K562 (cell line): ENCODE measurements at regions not wholly inside any gene's neighbourhood (a gene's known extent, or its start where the extent isn't known, plus 50 kb on each side); places are given as distances from the start of the nearest gene placed in this dataset.

ENCODE experiments used
- ATAC-seq: fragments of 200-7000 bp; cut with Tn5 transposase; 3 replicates; pipeline ENCODE4 v1.9.1; 2020; ENCODE audit warnings: moderate library complexity
- BruUV-seq: library from RNA; stranded (reverse); fragments of 400-500 nt; replicated peaks from 2 replicates; lab custom pipeline; 2021; lab: Mats Ljungman, UMichigan
- CTCF ChIA-PET: fragments of 300-600 bp; formaldehyde crosslinking; extraction: SDS; loops from one replicate; lab custom pipeline; 2021; ENCODE audit warnings: low intra/inter-chr PET ratio; lab: Yijun Ruan, JAX
- POLR2A ChIA-PET: fragments of 300-600, 350-650 bp; sonication (Branson Sonifier 250); formaldehyde crosslinking; extraction: SDS; loops from one replicate; lab custom pipeline; 2021; ENCODE audit warnings: antibody characterized with exemption, inconsistent platforms; lab: Yijun Ruan, JAX
- DNase-seq, 4 experiments: peaks; one replicate each; pipeline versions ENCODE4 v3.0.0 to v3.0.0-alpha.2; 2011 to 2018; ENCODE audit warnings: low spot score in 3 of 4, mixed read lengths in 3 of 4; ENCODE audit errors: extremely low read depth in 1 of 4
- FAIRE-seq: peaks from 2 replicates; lab custom pipeline; 2011; peaks lifted over from hg19 to GRCh38; lab: Jason Lieb, UNC
- H2AFZ ChIP-seq: 2 replicates; pipeline ENCODE4 v1.6.0; 2011; ENCODE audit warnings: low read depth, low read length, control low read depth, inconsistent platforms
- H3K27ac ChIP-seq: fragments of 200-600 bp; 3 replicates; pipeline ENCODE4 v1.8.0; 2011; ENCODE audit warnings: low read depth, mild to moderate bottlenecking, control low read depth, inconsistent platforms, low read length, moderate library complexity, mixed read lengths; ENCODE audit errors: extremely low read depth
- H3K27me3 ChIP-seq, 2 experiments: fragments of 300-600 bp in 1 of 2; 2 replicates in 1 of 2; 3 replicates in 1 of 2; pipeline versions ENCODE4 v1.6.0 to v1.8.0; 2011; ENCODE audit warnings: inconsistent platforms in 2 of 2, low read length in 2 of 2, mild to moderate bottlenecking in 1 of 2, mixed read lengths in 1 of 2, moderate library complexity in 1 of 2; ENCODE audit not compliant: control insufficient read depth in 2 of 2, insufficient read depth in 2 of 2
- H3K36me3 ChIP-seq: fragments of 300-600 bp; 3 replicates; pipeline ENCODE4 v1.8.0; 2011; ENCODE audit warnings: mild to moderate bottlenecking, low read length, inconsistent platforms; ENCODE audit not compliant: control insufficient read depth, insufficient read depth
- H3K4me1 ChIP-seq, 2 experiments: fragments of 200-600 bp in 1 of 2; replicated peaks in 1 of 2; 2 replicates in 1 of 2; 3 replicates in 1 of 2; pipeline versions ENCODE4 v1.5.1 to v1.8.0; 2011; ENCODE audit warnings: inconsistent platforms in 2 of 2, low read length in 2 of 2, mild to moderate bottlenecking in 1 of 2, mixed read lengths in 1 of 2, moderate library complexity in 1 of 2; ENCODE audit not compliant: control insufficient read depth in 2 of 2, insufficient read depth in 2 of 2
- H3K4me2 ChIP-seq: 2 replicates; pipeline ENCODE4 v1.6.1; 2011; ENCODE audit warnings: low read length, control low read depth, inconsistent platforms, mixed read lengths; ENCODE audit not compliant: insufficient read depth
- H3K4me3 ChIP-seq: fragments of 200-600 bp; sonication (generic), shearing (Covaris generic); 2 replicates; pipeline ENCODE4 v1.5.1; 2016; ENCODE audit warnings: control low read depth, inconsistent platforms
- H3K79me2 ChIP-seq: fragments of 200-600 bp; 3 replicates; pipeline ENCODE4 v1.8.0; 2011; ENCODE audit warnings: low read length, inconsistent platforms; ENCODE audit not compliant: control insufficient read depth, insufficient read depth
- H3K9ac ChIP-seq, 2 experiments: 2 replicates each; pipeline versions ENCODE4 v1.6.0 to v1.6.1; 2011; ENCODE audit warnings: low read depth in 2 of 2, low read length in 2 of 2, control low read depth in 1 of 2, inconsistent platforms in 1 of 2, mild to moderate bottlenecking in 1 of 2, mixed read lengths in 1 of 2; ENCODE audit not compliant: insufficient read depth in 1 of 2
- H3K9me1 ChIP-seq: one replicate; pipeline ENCODE4 v1.6.0; 2011; ENCODE audit warnings: inconsistent platforms, mild to moderate bottlenecking, low read length, moderate library complexity; ENCODE audit not compliant: control insufficient read depth, insufficient read depth
- H3K9me3 ChIP-seq: replicated peaks from 2 replicates; pipeline ENCODE4 v1.5.1; 2011; ENCODE audit warnings: low read depth, low read length, inconsistent platforms; ENCODE audit not compliant: control insufficient read depth, insufficient read depth
- H4K20me1 ChIP-seq: replicated peaks from 2 replicates; pipeline ENCODE4 v1.6.1; 2011; ENCODE audit warnings: low read length, inconsistent platforms, mixed read lengths; ENCODE audit not compliant: control insufficient read depth, insufficient read depth
- BHLHE40 ChIP-seq: IDR thresholded peaks from 2 replicates; pipeline ENCODE4 v1.6.1; 2011; ENCODE audit warnings: low read length, improper control_type of control experiment
- ETV6 ChIP-seq, 3 experiments: fragments of 150-350 bp in 1 of 3; sonication (generic) in 1 of 3; formaldehyde crosslinking in 1 of 3; IDR thresholded peaks; 2 replicates each; pipeline versions ENCODE4 v1.6.1 to v1.8.0; 2014 to 2022; ENCODE audit warnings: borderline replicate concordance in 2 of 3, low read depth in 2 of 3, antibody characterized with exemption in 1 of 3, low read length in 1 of 3, mild to moderate bottlenecking in 1 of 3, missing genetic modification reagents in 1 of 3
- JUND ChIP-seq, 2 experiments: IDR thresholded peaks; 2 replicates in 1 of 2; 3 replicates in 1 of 2; pipeline ENCODE4 v1.6.1; 2011; ENCODE audit warnings: borderline replicate concordance in 2 of 2, low read depth in 2 of 2, low read length in 2 of 2, improper control_type of control experiment in 1 of 2, missing biosample characterization in 1 of 2, missing genetic modification characterization in 1 of 2, missing genetic modification reagents in 1 of 2
- NR2C1 ChIP-seq, 2 experiments: fragments of 450-650 bp; IDR thresholded peaks; 2 replicates each; pipeline ENCODE4 v1.6.1; 2017; ENCODE audit warnings: mild to moderate bottlenecking in 2 of 2, antibody characterized with exemption in 1 of 2, inconsistent platforms in 1 of 2, missing compliant biosample characterization in 1 of 2, missing genetic modification characterization in 1 of 2
- NR3C1 ChIP-seq: sonication (generic); formaldehyde crosslinking; IDR thresholded peaks from 2 replicates; pipeline ENCODE4 v1.8.1; 2022; ENCODE audit warnings: missing genetic modification reagents
- SIN3B ChIP-seq: fragments of 450-650 bp; IDR thresholded peaks from 2 replicates; pipeline ENCODE4 v1.6.1; 2017; ENCODE audit warnings: low read depth, mild to moderate bottlenecking, moderate library complexity
- TEAD1 ChIP-seq, 2 experiments: fragments of 450-650 bp in 1 of 2; sonication (generic) in 1 of 2; formaldehyde crosslinking; IDR thresholded peaks; 2 replicates each; pipeline versions ENCODE4 v1.4.0 to v1.8.0; 2020 to 2022; ENCODE audit warnings: mild to moderate bottlenecking in 2 of 2, missing genetic modification reagents in 1 of 2
- TEAD2 ChIP-seq: fragments of 450-650 bp; IDR thresholded peaks from 2 replicates; pipeline ENCODE4 v1.6.1; 2016; ENCODE audit warnings: missing genetic modification characterization, control low read depth, missing compliant biosample characterization
- ZBTB5 ChIP-seq: fragments of 450-650 bp; IDR thresholded peaks from 2 replicates; pipeline ENCODE4 v1.6.1; 2017; ENCODE audit warnings: antibody characterized with exemption
- ZBTB8A ChIP-seq: fragments of 450-650 bp; IDR thresholded peaks from 2 replicates; pipeline ENCODE4 v1.6.1; 2018; ENCODE audit warnings: mild to moderate bottlenecking, moderate library complexity; ENCODE audit not compliant: partially characterized antibody
- ZC3H4 ChIP-seq: sonication (generic); formaldehyde crosslinking; IDR thresholded peaks from 2 replicates; pipeline ENCODE4 v1.9.0; 2021; ENCODE audit warnings: missing genetic modification reagents, borderline replicate concordance
- ZNF77 ChIP-seq: fragments of 250-450 bp; sonication (Bioruptor Pico); IDR thresholded peaks from 2 replicates; pipeline ENCODE4 v1.5.0; 2020
- WGBS: fragments of 100-300 bp; shearing (Covaris generic); methylation state at CpG from one replicate; pipeline ENCODE4 v1.1.6; 2016; ENCODE audit warnings: low coverage, mixed read lengths; ENCODE audit not compliant: insufficient coverage; ENCODE audit errors: missing lambda C conversion rate; 5-methylcytosine and 5-hydroxymethylcytosine counted together
- in situ Hi-C: fragments of 300-500 bp; cut with MboI; formaldehyde crosslinking; loops from 4 replicates; pipeline ENCODE4 v1.15.0; 2018; ENCODE audit warnings: inconsistent platforms, mixed read lengths
- intact Hi-C: fragments of 100-400 bp; cut with micrococcal nuclease; formaldehyde crosslinking; loops from 2 replicates; pipeline ENCODE4 v1.14.2; 2022
- TF ChIP-seq, protein P1 (sequence below): fragments of 250-450 bp; sonication (Bioruptor Pico); IDR thresholded peaks from 2 replicates; pipeline ENCODE4 v1.4.0; 2020; ENCODE audit warnings: mild to moderate bottlenecking, moderate library complexity

GRCh38 chr13:74084375-74084935 lies 49.7 kb downstream of the KLF12 start:
- no peak for DNase-seq
- Histone ChIP-seq H3K36me3 (no peaks in the 10 kb centered on the region), H3K27ac (no peak overlapping the region), H3K4me1 (no peaks in the 10 kb centered on the region), H2AFZ (no peak overlapping the region), H3K4me3 (no peak overlapping the region), H3K9ac (no peak overlapping the region), H3K4me2 (no peak overlapping the region), H4K20me1 (no peaks in the 10 kb centered on the region), H3K9me3 (no peaks in the 10 kb centered on the region), H3K79me2 (no peaks in the 10 kb centered on the region), H3K27me3 (no peaks in the 10 kb centered on the region), H3K9me1 (no peaks in the 10 kb centered on the region)
- no peak for ATAC-seq
- ChIA-PET POLR2A (no interaction called here), CTCF (no interaction called here)
- FAIRE-seq: no peak
- intact Hi-C loops (no loop called here), in situ Hi-C loops (no loop called here)
- no TSS peak for BruUV-seq
- TF ChIP-seq SIN3B: no peak
- TF ChIP-seq ZNF77 (CRISPR knock-in tag): no peak
- TF ChIP-seq ZC3H4 (CRISPR knock-in tag): no peak
- TF ChIP-seq JUND (IDR thresholded peaks at IDR 0.05; ENCODE audit: borderline replicate concordance, low read depth, low read length): no peak
- TF ChIP-seq JUND (tag; IDR thresholded peaks at IDR 0.05; ENCODE audit: borderline replicate concordance, low read depth, low read length): no peak
- TF ChIP-seq NR2C1 (IDR thresholded peaks at IDR 0.05): no peak
- TF ChIP-seq NR2C1 (tag; IDR thresholded peaks at IDR 0.05): no peak
- no peak for TF ChIP-seq BHLHE40
- no peak for TF ChIP-seq ZBTB5
- TF ChIP-seq ZBTB8A: no peak
- no peak for TF ChIP-seq TEAD2 (tag)
- TF ChIP-seq ETV6 (IDR thresholded peaks at IDR 0.05; ENCODE audit: borderline replicate concordance in 1 of 2, low read depth in 2 of 2, low read length in 1 of 2): no peak
- no peak for TF ChIP-seq ETV6 (CRISPR knock-in tag; IDR thresholded peaks at IDR 0.05; ENCODE audit: borderline replicate concordance)
- TF ChIP-seq NR3C1 (CRISPR knock-in tag): no peak
- TF ChIP-seq, protein P1, sequence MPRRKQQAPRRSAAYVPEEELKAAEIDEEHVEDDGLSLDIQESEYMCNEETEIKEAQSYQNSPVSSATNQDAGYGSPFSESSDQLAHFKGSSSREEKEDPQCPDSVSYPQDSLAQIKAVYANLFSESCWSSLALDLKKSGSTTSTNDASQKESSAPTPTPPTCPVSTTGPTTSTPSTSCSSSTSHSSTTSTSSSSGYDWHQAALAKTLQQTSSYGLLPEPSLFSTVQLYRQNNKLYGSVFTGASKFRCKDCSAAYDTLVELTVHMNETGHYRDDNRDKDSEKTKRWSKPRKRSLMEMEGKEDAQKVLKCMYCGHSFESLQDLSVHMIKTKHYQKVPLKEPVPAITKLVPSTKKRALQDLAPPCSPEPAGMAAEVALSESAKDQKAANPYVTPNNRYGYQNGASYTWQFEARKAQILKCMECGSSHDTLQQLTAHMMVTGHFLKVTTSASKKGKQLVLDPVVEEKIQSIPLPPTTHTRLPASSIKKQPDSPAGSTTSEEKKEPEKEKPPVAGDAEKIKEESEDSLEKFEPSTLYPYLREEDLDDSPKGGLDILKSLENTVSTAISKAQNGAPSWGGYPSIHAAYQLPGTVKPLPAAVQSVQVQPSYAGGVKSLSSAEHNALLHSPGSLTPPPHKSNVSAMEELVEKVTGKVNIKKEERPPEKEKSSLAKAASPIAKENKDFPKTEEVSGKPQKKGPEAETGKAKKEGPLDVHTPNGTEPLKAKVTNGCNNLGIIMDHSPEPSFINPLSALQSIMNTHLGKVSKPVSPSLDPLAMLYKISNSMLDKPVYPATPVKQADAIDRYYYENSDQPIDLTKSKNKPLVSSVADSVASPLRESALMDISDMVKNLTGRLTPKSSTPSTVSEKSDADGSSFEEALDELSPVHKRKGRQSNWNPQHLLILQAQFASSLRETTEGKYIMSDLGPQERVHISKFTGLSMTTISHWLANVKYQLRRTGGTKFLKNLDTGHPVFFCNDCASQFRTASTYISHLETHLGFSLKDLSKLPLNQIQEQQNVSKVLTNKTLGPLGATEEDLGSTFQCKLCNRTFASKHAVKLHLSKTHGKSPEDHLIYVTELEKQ (CRISPR knock-in tag): no peak
- no peak for TF ChIP-seq TEAD1 (CRISPR knock-in tag; IDR thresholded peaks at IDR 0.05)
- 2% methylated on average over 4 of the region's 4 CpGs for WGBS
